ENCODE measurements at regions not wholly inside any gene's neighbourhood (a gene's known extent, or its start where the extent isn't known, plus 50 kb on each side); places are given as distances from the start of the nearest gene placed in this dataset.

GRCh38 chrX:53743244-53743643 lies 56.7 kb upstream of the HUWE1 start:
- CTCF ChIA-PET: interaction anchor here (0.5 kb wide), 1 partner anchor 83 kb away, joined by 3 read pairs; no protein-coding TSS in a partner anchor
- POLR2A ChIA-PET: no interaction called here
- H3K36me3 ChIP-seq (ENCODE audit: control insufficient read depth in 2 of 2, insufficient read depth in 1 of 2, low read length in 2 of 2): no peaks in the 10 kb centered on the region
- H3K4me3 ChIP-seq (ENCODE audit: low read depth, low read length): no peak overlapping the region
- H3K4me1 ChIP-seq (ENCODE audit: control insufficient read depth, insufficient read depth, low read length): no peaks in the 10 kb centered on the region
- TF ChIP-seq ZBTB7A (tag by site-specific recombination; IDR thresholded peaks at IDR 0.05; ENCODE audit: low read depth) (no peak), ZNF138 (tag by site-specific recombination; IDR thresholded peaks at IDR 0.05; ENCODE audit: borderline replicate concordance) (no peak), ZNF37A (tag by site-specific recombination; IDR thresholded peaks at IDR 0.05) (no peak), REST (tag by site-specific recombination; IDR thresholded peaks at IDR 0.05) (no peak), KLF16 (tag by site-specific recombination; IDR thresholded peaks at IDR 0.05) (no peak), ZNF292 (tag by site-specific recombination; IDR thresholded peaks at IDR 0.05; ENCODE audit: borderline replicate concordance, low read depth) (no peak), ZNF280D (tag by site-specific recombination; IDR thresholded peaks at IDR 0.05) (no peak), ZNF362 (tag by site-specific recombination; IDR thresholded peaks at IDR 0.05) (no peak), ZNF571 (tag by site-specific recombination; IDR thresholded peaks at IDR 0.05) (no peak), ZNF394 (tag by site-specific recombination; IDR thresholded peaks at IDR 0.05; ENCODE audit: borderline replicate concordance) (no peak), SETDB1 (IDR thresholded peaks at IDR 0.05; ENCODE audit: insufficient read length, low read length) (no peak), ZNF398 (tag by site-specific recombination; IDR thresholded peaks at IDR 0.05) (no peak), ZNF148 (tag by site-specific recombination; IDR thresholded peaks at IDR 0.05; ENCODE audit: borderline replicate concordance) (no peak), ZNF341 (tag by site-specific recombination; IDR thresholded peaks at IDR 0.05; ENCODE audit: low read depth) (no peak), ZNF76 (tag by site-specific recombination; IDR thresholded peaks at IDR 0.05; ENCODE audit: borderline replicate concordance, low read depth) (no peak), ZNF324 (tag by site-specific recombination; IDR thresholded peaks at IDR 0.05) (no peak), ZNF155 (tag by site-specific recombination; IDR thresholded peaks at IDR 0.05) (no peak), SP7 (tag by site-specific recombination; IDR thresholded peaks at IDR 0.05) (no peak), ZNF26 (tag by site-specific recombination; IDR thresholded peaks at IDR 0.05) (no peak)
- no peak overlapping the region for H3K27ac ChIP-seq (ENCODE audit: extremely low read depth, low read depth, low read length)
- no peaks in the 10 kb centered on the region; the same call in 1 of the 2 replicates for H3K9me3 ChIP-seq (ENCODE audit: control insufficient read depth, insufficient read depth, low read depth, low read length)
